Prostate gland (tissue), 2 donors: ENCODE measurements at regions not wholly inside any gene's neighbourhood (a gene's known extent, or its start where the extent isn't known, plus 50 kb on each side); places are given as distances from the start of the nearest gene placed in this dataset.

Experiments used
- POLR2A ChIP-seq: fragments of 450-650 bp; IDR thresholded peaks from one replicate; pipeline ENCODE4 v1.6.1; 2016; ENCODE audit warnings: antibody characterized with exemption, mild to moderate bottlenecking
- TF ChIP-seq, protein P1 (sequence below), 4 experiments: fragments of 200-600 bp in 2 of 4; fragments of 450-650 bp in 2 of 4; sonication (generic) in 2 of 4; IDR thresholded peaks; 1 replicate in 3 of 4; 2 replicates in 1 of 4; pipeline ENCODE4 v1.5.1; 2016 to 2019; ENCODE audit warnings: antibody characterized with exemption in 4 of 4, mild to moderate bottlenecking in 2 of 4, moderate library complexity in 2 of 4

- TF ChIP-seq, protein P1, sequence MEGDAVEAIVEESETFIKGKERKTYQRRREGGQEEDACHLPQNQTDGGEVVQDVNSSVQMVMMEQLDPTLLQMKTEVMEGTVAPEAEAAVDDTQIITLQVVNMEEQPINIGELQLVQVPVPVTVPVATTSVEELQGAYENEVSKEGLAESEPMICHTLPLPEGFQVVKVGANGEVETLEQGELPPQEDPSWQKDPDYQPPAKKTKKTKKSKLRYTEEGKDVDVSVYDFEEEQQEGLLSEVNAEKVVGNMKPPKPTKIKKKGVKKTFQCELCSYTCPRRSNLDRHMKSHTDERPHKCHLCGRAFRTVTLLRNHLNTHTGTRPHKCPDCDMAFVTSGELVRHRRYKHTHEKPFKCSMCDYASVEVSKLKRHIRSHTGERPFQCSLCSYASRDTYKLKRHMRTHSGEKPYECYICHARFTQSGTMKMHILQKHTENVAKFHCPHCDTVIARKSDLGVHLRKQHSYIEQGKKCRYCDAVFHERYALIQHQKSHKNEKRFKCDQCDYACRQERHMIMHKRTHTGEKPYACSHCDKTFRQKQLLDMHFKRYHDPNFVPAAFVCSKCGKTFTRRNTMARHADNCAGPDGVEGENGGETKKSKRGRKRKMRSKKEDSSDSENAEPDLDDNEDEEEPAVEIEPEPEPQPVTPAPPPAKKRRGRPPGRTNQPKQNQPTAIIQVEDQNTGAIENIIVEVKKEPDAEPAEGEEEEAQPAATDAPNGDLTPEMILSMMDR (IDR thresholded peaks at IDR 0.05) = no peak
- no peak for TF ChIP-seq POLR2A
These were observed 688.5 kb downstream of the RAPGEF2 start for GRCh38 chr4:159791334-159791733.
